Posterior cingulate gyrus (tissue), 11 donors: ENCODE measurements at regions not wholly inside any gene's neighbourhood (a gene's known extent, or its start where the extent isn't known, plus 50 kb on each side); places are given as distances from the start of the nearest gene placed in this dataset.
A peak's percentile ranks its signal among the peaks of the same experiment; 100 is the strongest.

Experiments
- DNase-seq, 10 donors: peaks; one replicate each; pipeline versions ENCODE4 v3.0.0 to v3.0.0-alpha.2; 2020 to 2021; ENCODE audit warnings: mixed read lengths in 3 of 10
- intact Hi-C: fragments of 100-400 bp; cut with DNase I; formaldehyde crosslinking; loops from one replicate; pipeline ENCODE4 v1.15.1; 2023

DNA sequence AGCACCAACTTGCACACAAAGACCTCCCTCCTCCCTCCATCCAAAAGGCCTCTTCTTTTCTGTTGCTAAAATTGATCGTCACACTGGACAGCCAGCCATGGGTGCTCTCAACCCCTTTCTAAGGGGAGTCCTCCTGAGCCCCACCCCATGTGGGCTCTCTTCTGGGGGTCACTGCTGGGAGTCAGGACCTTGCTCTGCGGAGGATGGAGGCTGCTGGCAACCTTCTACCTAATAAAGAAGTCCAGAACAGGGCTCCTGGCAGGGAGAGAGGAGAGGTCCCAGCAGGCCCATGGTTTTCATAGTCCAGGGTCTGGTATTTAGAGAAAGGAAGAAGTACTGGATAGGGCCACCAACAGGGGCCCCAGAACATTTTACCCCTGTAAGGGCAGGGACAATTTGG, 67.6 kb upstream of the OTOS start:
- DNase-seq: peak in 1 of 10 donors; percentile 22
- intact Hi-C loops: no loop called here

DNA sequence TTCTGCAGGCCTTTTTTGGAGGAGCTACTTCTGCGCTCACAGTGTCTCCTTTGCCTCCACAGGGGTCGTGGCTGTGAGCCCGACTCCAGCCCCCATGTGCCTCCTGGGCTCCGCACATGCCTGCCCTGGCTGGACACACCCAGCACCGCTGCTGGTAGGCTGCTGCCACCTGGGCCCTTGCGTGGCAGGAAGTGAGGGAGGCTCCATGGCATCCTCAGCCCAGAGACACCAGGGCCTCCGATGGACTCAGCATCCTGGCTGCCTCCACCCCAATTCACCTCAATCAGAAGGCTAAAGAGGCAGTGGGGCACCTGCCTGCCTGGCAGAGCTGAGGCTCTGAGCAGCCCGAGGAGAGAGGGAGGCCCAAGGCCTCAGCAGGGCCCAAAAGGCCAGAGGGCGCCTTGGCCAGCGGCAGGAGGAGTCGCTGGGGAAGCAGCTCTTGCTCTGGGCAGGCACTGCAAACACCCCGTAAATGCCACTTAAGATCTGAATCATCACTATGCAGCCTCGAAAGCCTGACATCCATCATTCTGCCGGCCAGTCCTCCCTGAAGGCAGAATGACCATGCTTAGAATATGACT, 68.3 kb upstream of the OTOS start:
- intact Hi-C loops: no loop called here
- DNase-seq: peak in 1 of 10 donors; percentile 71

DNA sequence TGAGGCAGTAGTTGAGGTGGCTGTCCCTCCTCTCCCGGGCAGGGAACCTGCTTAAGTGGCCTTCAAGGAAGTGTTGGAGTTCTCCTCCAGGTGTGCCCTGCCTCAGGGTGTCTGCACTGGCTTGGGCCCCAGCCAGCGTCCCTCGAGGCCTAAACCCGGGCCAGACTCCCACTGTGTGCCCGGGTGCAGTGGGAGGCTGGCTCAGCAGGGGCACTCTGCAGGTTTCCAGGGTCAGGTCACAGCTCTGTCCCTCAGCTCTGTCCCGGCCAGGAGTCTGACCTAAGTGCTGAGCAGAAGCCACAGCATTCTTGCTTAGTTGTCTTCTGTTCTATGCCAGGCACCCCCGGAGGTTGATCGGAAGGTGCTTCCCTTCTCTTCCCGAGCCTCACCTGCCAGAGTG, 69.0 kb upstream of the OTOS start:
- DNase-seq: peak in 1 of 10 donors; percentile 60
- intact Hi-C loops: no loop called here

DNA sequence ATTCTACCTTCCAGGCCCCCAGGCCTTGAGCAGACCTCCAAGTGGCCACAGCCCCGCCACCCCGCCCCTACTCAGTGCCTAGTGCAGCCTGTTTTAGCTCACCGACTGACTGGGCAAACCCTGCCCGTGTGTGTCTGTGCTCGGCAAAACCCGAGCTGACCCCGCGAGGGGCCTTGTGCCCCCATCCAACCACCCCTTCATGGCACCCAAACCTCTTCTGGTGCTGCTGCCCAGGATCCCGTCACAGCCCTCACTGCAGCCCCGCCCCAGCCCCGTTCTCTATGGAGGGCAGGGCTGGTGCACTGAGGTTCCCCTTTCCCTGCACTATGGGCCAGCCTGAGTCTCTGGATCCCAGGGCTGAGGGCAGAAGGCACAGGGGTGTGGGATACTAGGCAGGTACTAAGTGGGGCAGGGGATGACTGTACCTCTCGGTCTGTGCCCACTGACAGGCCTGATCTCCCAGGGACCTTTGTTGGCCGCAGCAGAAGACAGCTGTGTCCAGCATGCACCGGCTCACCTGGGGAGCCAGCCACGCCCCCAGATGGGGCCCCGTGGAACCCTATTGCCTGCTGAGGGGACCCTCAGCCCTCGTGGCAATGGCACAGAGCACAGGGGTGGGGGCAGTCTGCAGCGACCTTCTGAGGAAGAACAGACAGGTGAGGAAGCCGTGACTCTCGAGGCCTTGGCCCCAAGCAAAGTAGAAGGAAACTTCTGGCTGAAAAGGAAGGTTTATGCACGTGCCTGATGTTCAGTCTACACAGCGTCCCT, 69.9 kb upstream of the OTOS start:
- DNase-seq: peak in 2 of 10 donors; percentile 68 to 78
- intact Hi-C loops: no loop called here

DNA sequence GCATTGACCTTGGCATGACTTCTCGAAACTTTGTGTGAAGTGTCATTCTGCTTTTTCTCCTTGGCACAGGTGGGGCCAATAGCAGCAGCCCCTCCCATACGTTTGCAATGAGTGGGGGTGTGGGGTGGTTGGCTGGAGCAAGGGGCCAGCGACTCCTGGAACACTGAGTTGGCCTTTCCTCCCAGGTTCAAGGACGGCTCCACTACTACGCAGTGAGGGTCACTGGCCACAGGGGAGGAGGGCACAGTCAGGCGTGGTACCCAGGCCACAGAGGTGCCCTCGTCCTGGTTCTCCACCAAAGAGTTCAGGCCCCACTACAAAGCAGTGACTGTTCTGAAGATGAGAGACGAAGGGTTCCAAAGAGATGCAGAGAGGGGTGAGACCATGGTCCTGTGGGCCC, 70.6 kb upstream of the OTOS start:
- intact Hi-C loops: no loop called here
- peak in 1 of 10 donors; percentile 64 for DNase-seq

DNA sequence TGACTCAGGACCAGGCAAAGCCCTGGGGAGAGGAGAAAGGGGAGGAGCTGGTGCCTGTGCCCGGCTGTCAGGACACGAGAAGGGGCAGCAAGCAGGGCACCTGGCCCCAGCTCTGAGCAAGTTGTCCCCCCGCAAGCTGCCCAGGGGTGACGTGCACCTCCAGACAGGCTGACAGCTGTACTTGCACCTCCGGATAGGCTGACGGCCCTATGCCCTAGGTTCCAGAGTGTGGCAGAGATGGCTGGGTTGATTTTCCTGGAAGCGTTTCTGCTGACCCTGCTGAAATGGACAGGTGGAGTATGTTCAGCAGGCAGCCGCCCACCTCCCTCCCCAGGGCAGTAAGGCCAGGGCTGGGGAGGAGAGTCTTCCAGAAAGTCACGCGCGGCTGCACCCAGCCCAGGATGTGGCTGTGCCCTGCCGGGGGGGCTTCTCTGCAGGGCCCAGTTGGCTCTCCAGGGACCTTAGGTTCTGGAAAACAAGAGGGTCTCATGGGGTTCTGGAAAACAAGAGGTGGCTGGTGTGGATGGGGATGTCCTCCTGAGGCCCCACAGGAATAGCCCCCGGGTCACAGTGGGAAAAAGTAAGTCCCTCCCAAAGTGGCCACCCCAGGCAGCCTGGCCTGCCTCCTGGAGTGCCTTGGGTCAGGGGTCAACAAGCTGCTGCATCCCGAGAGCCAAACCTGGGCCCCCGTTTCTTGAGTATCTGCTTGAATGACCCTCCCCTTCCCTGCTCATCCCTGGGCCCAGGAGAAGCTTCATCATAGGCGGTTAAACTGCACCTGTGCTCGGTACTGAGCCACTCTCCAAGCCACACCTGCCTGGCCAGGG, 71.4 kb upstream of the OTOS start:
- DNase-seq: peak in 2 of 10 donors; percentile 63 to 81
- intact Hi-C loops: no loop called here

DNA sequence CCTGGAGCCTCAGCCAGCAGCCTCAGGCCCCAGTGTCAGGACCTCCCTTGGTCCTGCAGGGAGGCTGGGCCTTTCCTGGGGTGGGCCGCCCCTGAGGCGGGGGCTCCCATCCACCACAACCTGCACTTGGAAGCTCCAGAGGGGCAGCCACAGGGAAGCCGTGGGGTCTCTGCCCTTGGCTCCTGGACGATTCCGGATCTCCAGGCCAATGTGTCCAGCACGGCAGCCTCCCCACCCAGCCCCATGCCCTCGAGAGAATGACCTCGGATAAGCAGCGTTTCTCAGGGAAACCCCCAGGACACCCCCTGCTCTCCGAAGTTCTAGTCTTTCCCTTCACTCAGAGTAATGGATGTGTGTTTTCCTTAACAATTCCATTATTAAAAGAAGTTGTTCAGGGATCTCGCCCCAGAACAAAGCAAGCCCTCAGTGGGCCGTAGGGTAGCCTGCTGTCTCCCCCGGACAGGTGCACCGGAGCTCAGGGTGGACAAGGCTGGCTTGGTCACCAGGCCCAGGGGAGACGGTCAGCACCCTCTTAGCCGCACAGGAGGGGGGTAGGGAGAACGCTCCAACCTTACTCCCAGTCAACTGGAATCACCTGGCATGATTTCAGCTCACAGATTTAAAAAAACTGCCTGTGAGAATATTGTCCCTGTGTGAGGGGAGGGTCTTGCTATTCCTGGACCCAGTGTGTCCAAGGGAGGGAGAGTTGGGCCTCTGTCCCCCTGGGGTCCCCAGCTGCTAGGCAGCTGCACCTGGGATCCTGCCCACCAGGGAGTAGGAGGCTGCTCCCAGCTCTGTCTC, 72.2 kb upstream of the OTOS start:
- intact Hi-C loops: no loop called here
- peak in 1 of 10 donors; percentile 42 for DNase-seq

DNA sequence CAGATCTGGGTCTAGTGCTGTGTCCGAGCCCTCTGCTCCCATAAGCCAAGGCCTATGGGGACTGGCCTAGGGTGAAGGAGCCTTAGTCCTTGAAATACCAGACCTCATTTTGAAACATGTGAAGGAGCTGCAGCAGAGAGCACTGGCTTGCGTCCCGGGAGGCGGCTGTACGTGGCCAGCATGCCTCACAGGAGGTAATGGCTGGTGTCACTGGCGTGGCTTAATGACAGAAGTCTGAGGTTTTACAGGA, 72.7 kb upstream of the OTOS start:
- intact Hi-C loops: no loop called here
- peak in 5 of 10 donors; percentile 32 to 86 (median 79) for DNase-seq

DNA sequence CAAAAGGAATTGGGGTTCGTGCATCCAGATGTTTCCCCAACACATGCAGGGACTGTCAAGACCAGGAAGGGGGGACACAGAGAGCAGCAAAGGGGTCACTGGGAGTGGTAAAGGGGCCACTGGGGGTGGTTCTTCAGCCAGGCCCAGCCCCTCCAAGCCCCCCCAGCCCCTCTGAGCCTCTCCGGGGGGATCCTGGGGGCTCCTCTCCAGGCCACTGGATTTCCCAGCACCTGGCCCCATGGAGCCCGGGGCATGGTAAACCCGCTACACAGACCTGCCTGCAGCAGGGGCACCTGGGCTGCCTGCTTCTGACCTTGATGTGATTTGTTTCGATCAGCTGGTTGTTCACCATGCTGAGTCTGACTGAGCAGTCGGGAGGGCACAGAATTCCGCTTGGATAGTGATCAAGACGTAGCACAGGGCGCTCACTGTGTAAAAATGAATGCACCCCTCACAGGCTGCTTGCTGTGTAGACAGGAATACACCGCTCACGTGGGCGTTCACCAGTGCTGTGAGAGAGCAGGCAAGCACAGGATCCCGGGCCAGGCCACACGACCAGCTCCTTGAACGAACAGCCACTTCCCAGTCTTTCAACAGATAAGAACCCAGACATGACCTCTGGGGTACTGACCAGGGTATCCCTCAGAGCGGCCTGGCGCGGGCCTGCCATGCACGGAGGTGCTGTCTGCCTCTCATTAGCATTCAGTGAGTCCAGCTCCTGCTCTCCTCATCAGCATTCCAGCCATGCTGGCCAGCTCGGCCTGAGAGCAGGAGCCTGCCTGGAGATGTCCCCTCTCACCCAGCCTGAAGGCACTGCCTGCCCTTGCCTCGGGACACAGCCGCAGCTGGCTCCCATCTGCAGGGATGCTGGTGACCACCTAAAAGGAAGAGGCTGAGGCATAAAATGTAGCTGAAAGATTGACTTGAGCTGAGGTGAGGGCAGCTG, 73.3 kb upstream of the OTOS start:
- DNase-seq: peak in 9 of 10 donors; percentile 28 to 91 (median 53)
- intact Hi-C loops: no loop called here

DNA sequence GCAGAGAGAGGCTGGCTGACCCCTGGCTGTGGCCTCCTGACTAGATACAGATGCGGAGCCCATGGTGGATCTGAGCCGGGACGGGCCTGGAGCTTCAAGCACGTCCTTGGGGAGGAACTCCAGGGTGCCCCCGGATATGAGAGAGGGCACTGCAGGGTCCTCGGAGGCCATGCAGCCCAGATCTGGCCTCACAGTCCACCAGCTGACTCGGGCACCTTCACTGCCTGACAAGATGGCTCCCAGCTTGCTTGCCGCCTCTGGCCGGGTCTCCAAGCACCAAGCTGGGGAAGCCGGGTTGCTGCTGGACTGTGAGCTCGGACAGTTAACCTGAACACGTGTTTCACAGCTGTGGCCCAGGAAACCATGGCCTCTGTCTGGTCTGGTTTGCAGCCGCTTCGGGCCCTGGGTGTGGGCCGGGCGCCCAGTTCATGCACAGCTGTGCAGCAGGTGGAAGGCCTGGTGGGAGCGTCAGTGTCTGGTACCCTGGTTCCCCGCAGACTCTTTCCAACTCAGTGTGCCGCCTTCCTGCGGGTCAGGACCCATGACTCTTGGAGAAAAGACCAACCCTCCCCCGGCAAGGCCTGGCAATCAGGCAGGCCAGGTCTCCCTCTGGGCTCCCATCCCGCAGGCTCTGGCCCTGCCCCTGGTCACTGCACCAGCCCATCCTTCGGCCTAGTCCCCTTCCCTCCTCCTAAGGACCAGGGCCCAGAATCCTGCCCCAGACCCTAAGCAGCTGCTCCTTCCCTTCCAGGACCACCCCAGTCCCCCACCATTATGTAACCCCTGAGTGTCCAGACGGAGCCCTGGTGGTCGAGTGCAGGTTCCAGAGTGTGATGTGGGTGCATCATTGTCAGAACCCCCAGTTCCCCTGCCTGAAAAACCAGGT, 74.6 kb upstream of the OTOS start:
- peak in 3 of 10 donors; percentile 72 to 81 (median 80) for DNase-seq
- intact Hi-C loops: no loop called here

DNA sequence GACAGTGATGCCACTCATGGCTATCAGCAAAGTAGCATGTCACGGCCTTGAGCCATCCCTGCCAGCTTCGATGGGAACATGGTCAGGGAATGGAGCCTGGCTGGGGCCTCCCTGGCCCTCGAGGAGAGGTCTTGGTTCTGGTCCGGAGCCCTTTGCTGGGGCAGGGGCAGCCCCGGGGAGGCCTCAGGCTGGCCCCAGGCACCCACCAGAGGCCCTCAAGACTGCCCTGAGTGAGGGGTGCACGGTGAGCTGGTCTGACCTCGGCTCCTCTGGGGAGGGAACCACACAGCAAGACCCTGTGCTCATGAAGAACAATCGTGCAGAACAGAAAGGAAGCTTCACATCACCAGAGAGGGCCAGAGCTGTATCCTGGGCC, 75.2 kb upstream of the OTOS start:
- intact Hi-C loops: no loop called here
- peak in 3 of 10 donors; percentile 4 to 70 (median 52) for DNase-seq

DNA sequence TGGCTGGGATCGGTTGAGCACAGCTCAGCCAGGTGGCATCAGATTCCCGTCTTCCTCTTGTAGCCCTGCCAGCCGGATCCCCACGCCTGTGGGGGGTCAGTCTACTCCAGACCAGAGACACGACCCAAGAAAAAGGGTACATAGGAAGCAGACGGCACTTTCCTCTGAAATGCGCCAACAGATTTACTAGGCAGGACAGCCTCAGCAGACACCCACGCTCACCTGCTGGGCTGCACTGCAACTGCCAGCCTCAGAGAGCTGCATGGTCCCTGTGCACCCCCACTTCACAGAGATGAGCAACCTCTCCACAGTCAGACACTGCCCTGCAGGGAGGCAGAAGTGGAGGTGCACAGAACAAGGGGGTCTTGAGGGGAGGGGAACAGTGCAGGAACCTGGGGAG, 75.7 kb upstream of the OTOS start:
- DNase-seq: peak in 9 of 10 donors; percentile 7 to 94 (median 67)
- intact Hi-C loops: no loop called here

DNA sequence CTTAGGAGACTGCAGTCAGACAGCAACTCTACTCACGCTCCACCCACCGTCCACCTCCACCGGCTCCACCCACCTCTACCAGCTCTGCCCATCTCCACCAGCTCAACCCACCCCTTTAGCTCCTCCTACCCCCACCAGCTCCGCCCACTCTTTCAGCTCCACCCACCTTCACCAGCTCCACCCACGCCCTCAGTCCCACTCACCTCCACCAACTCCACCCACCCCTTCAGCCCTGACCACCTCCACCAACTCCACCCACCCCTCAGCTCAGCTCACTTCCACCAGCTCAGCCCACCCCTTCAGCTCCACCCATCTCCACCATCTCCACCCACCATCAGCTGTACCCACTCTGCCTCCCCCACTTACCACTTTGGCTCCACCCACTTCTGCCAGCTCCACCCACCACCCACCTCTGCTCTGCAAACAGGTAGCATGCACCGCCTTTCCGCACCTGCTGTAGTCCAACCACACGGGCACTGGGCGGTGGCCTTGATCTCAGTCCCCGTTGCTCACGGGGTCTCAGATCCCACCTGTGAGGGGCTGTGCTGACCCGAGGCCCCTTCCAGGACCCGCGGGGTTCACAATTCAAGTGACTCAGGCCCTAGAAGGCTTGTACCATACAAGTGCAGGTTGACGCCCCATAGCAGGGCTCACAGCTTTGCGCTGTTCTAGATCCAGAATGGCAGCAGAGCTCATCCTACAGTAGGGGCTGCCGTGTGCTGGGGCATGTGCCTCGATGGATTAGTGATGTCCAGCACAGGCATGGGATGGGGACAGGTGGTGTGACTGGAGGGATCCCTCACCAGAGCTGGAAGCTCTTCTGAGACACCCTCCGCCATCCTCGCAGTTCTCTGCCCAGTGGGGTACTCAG, 77.2 kb upstream of the OTOS start:
- intact Hi-C loops: no loop called here
- peak in 2 of 10 donors; percentile 68 to 69 for DNase-seq

DNA sequence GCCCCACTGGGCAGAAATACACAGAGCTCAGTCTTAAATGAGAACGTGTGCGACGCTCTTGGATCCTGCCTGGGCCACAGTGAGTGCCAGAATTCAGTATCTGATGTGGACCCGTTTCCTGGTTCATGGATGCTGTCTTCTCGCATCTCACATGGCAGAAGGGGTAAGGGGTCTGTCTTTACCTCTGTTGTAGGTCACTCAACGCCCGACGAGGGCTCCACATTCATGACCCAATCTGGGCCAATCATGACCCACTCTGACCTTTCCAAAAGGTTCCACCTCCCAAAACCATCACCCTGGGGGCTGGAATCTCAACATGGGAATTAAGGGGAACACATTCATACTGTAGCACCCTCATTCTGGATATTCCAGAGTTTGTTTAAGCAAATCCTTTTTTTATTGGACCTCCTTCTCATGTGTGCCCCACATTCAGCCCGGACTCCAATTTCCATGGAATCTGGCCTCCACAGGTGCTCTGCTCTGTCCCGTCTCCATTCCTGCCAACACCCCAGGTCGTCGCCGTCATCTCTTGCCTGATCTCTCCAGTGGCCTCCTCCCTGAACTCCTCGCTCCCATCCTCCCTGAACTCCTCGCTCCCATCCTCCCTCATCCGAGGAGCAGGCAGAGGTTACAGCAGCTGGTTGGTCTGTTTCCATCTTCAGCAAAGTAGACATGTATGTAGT, 78.9 kb upstream of the OTOS start:
- intact Hi-C loops: no loop called here

DNA sequence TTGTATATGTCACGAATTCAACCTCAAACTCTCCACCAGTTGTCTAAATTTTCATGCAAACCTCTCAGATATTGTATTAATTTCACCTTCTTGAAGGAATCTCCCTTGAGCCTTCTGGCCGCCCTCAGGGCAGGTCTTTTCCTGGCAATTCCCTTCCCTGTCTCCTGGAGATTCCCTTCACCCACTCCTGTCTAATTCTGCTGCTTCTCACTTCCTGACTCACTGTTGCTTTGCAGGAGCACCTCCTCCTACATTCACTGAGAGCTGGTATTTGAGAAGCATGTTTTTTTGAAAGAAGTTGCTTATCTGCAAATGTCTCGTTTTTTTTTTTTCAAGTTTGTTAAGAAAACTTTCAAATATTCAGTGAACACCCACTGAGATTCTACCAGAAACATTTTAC, 79.9 kb upstream of the OTOS start:
- DNase-seq: peak in 1 of 10 donors; percentile 52
- intact Hi-C loops: no loop called here

More for the DNA sequence above, 78.9 kb upstream of the OTOS start:
- DNase-seq: peak in 2 of 10 donors; percentile 52 to 58

DNA sequence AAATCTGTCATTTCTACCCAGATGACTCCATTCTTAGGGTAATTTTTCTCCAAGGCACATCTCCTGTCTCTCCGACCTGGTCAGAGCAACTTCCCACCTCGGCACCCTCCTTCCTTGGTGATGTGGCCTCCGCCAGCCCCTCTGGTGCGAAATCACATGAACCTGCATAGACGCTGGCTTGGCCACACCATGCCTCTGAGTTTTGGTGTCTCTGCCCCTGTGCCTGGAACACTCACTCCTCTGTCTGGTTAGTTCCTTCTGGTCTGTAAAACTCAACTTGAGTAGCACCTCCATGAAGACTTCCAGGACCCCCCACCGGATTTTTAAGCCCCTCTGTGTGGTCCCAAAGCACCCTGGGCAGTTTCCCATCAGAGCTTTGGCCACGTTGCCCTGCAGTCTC, 83.2 kb upstream of the OTOS start:
- intact Hi-C loops: no loop called here

DNA sequence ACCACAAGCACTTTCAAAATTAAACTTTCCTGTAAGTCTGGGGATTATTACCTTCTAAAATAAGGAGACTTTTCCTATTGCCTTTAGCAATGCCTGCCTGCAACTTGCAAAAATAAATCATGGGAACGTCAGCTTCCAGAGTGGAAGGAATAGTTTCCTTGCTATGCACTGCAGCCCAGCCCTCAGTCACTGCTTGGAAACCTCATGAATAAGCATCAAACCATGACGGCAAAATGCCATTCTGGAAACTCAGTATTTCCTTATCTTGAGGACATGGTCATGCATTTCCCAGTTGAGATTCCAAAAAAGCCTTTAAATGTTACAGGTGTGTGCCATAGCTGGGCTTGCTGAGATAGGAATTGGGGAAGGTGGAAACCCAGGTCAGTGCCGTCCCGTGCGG, 84.2 kb upstream of the OTOS start:
- no peak for DNase-seq
- intact Hi-C loops: no loop called here

More for the DNA sequence above, 83.2 kb upstream of the OTOS start:
- DNase-seq: peak in 2 of 10 donors; percentile 14 to 52
